BE2C (cell line): ENCODE measurements at regions not wholly inside any gene's neighbourhood (a gene's known extent, or its start where the extent isn't known, plus 50 kb on each side); places are given as distances from the start of the nearest gene placed in this dataset.

Experiments used
- DNase-seq: peaks from one replicate; pipeline ENCODE4 v3.0.0-alpha.2; 2020
- H3K27me3 ChIP-seq: fragments of 250-450 bp; sonication (Bioruptor Pico); 2 replicates; pipeline ENCODE4 v1.5.1; 2020; ENCODE audit warnings: mild to moderate bottlenecking
- H3K36me3 ChIP-seq: fragments of 250-450 bp; sonication (Bioruptor Pico); 2 replicates; pipeline ENCODE4 v1.5.1; 2020; ENCODE audit warnings: mild to moderate bottlenecking
- H3K4me1 ChIP-seq: fragments of 250-450 bp; sonication (Bioruptor Pico); 2 replicates; pipeline ENCODE4 v1.5.1; 2020
- H3K4me3 ChIP-seq: 2 replicates; pipeline ENCODE4 v1.5.1; 2011; ENCODE audit warnings: low read depth, low read length
- H3K9me3 ChIP-seq: fragments of 250-450 bp; sonication (Bioruptor Pico); 2 replicates; pipeline ENCODE4 v1.5.1; 2020
- TF ChIP-seq, protein P1 (sequence below): IDR thresholded peaks from 2 replicates; pipeline ENCODE4 v1.5.1; 2012; ENCODE audit warnings: mild to moderate bottlenecking, low read depth, low read length

DNA sequence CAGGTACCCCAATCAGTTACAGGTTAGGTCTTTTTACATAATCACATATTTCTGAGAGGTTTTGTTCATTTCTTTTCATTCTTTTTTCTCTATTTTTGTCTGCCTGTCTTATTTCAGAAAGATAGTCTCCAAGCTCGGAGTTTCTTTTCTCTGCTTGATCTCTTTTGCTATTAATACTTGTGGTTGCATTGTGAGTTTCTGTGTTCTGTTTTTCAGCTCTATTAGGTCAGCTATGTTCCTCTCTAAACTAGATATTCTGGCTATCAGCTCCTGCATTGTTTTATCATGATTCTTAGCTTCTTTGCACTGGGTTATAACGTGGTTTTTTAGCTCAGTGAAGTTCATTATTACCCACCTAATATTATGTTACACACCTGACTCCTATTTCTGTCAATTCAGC lies 914.1 kb downstream of the TRHDE start:
- no peak overlapping the region for H3K4me3 ChIP-seq

DNA sequence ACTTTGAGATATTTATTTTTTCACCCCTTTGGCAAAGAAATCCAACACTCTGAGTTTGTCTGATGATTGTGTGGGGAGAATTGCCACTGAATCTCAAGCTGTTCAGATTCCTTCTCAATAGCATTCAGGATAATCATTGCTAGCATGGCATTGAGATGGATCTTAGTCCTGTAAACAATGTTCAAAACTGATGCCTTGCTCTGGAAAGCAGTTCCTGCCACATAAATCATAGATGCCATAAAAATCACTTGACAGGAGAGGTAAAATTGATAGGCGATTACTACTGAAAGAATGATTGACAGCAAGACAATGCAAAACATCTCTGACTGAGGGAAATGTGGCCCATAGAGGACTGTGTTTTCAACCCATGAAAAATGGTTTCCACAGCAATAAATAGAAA lies 915.6 kb downstream of the TRHDE start:
- Histone ChIP-seq H3K4me3 (no peak overlapping the region), H3K27me3 (no peaks in the 10 kb centered on the region), H3K9me3 (no peaks in the 10 kb centered on the region; the same call in 1 of the 2 replicates), H3K4me1 (no peaks in the 10 kb centered on the region), H3K36me3 (no peaks in the 10 kb centered on the region)
- DNase-seq: no peak
- TF ChIP-seq, protein P1, sequence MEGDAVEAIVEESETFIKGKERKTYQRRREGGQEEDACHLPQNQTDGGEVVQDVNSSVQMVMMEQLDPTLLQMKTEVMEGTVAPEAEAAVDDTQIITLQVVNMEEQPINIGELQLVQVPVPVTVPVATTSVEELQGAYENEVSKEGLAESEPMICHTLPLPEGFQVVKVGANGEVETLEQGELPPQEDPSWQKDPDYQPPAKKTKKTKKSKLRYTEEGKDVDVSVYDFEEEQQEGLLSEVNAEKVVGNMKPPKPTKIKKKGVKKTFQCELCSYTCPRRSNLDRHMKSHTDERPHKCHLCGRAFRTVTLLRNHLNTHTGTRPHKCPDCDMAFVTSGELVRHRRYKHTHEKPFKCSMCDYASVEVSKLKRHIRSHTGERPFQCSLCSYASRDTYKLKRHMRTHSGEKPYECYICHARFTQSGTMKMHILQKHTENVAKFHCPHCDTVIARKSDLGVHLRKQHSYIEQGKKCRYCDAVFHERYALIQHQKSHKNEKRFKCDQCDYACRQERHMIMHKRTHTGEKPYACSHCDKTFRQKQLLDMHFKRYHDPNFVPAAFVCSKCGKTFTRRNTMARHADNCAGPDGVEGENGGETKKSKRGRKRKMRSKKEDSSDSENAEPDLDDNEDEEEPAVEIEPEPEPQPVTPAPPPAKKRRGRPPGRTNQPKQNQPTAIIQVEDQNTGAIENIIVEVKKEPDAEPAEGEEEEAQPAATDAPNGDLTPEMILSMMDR: no peak

More for the DNA sequence above, 914.1 kb downstream of the TRHDE start:
- Histone ChIP-seq H3K9me3 (no peaks in the 10 kb centered on the region; the same call in 1 of the 2 replicates), H3K27me3 (no peaks in the 10 kb centered on the region), H3K4me1 (no peaks in the 10 kb centered on the region), H3K36me3 (no peaks in the 10 kb centered on the region)
- TF ChIP-seq, protein P1: no peak
- DNase-seq: no peak

DNA sequence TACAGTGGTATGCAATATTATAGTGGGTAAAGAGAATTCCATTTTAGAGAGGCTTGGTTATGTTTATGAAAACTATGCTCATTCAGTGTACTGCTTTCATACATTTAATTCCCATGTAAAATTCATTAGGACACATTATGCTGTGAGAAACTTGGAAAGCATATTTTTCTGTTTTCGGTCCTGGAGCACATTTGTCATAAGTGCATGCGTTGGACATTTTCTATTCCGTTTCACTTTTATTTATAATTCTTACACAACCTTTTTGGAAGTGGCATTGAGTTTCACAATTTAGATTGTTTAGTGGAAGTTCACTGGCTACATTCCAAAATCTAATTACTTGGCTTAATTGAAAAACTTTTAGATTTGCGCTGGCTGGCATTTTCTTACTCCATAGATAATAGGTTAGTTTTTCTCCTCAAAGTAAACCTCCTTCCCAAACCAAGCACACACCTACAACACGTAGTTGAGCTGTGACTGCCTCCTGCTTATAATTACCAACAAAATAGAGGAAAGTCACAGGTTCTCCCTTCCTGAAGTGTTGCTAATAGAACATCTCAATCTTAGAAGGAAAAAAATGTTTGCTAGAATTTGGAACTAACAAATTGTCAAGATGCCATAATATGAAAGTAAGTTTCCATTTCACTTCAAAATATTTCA lies 938.5 kb downstream of the TRHDE start:
- Histone ChIP-seq H3K36me3 (no peaks in the 10 kb centered on the region), H3K27me3 (no peaks in the 10 kb centered on the region), H3K4me3 (no peak overlapping the region), H3K9me3 (no peaks in the 10 kb centered on the region), H3K4me1 (no peaks in the 10 kb centered on the region)
- TF ChIP-seq, protein P1: no peak
- DNase-seq: no peak

DNA sequence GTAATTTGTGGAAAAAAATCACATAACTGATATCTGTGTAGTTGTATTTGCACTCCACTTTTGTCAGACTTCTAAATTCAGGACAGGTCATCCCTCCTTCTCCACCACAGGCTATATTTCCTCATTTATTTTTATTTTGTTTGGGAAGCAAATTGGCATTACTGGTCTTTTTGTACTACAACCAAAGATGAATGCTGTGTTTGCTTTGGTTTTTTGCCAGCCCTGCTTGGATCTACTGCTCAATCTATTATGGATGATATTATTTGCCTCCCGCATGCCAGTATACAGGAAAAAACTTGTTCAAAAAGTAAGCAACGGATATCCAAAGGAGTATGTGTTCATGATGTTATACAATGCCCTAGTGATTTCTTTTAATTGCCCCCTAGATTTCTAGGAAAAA lies 948.8 kb downstream of the TRHDE start:
- no peaks in the 10 kb centered on the region for H3K4me1 ChIP-seq
- TF ChIP-seq, protein P1: no peak
- H3K27me3 ChIP-seq: no peaks in the 10 kb centered on the region
- DNase-seq: no peak
- H3K9me3 ChIP-seq: no peaks in the 10 kb centered on the region; the same call in 1 of the 2 replicates
- no peaks in the 10 kb centered on the region for H3K36me3 ChIP-seq
- H3K4me3 ChIP-seq: no peak overlapping the region

DNA sequence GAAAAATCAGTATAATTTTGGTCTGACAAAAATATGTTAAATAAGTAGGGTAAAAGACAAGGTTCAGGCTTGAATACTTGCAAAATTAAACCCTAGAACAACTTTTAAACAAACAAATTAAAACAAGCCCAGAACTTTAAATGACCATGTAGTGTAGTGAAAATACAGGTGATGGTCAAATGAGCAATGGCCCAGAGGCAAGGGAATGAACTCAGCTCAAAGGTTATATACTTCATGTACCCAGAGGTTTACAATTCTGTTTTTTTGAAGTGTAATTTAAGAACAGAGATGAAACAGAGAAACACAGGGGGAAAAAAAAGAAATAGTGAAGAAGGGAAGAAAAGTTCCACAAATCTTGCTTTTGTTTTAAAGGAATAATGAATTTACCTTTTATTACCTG lies 949.2 kb downstream of the TRHDE start:
- Histone ChIP-seq H3K4me3 (no peak overlapping the region), H3K4me1 (no peaks in the 10 kb centered on the region), H3K36me3 (no peaks in the 10 kb centered on the region), H3K27me3 (no peaks in the 10 kb centered on the region), H3K9me3 (no peaks in the 10 kb centered on the region)
- TF ChIP-seq, protein P1: no peak
- no peak for DNase-seq

DNA sequence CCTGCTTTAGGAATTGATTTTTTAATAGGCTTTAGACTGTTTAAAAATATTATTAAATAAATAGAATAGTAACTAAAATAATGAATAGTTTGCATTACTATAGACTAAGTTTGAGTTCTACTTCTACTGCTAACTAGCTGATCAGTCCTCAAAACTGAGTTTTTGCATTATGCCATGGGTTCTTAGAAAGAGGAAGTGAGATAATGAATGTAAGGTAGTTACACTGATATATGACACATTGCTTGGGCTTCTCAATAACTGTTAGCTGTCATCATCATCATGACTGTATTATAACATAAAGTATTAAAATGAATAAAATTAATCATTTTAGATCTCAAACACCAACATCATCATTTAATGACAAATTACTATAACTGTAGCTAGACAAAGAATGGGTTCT lies 949.7 kb downstream of the TRHDE start:
- TF ChIP-seq, protein P1: no peak
- H3K27me3 ChIP-seq: no peaks in the 10 kb centered on the region
- H3K36me3 ChIP-seq: no peaks in the 10 kb centered on the region
- no peak for DNase-seq
- no peak overlapping the region for H3K4me3 ChIP-seq
- no peaks in the 10 kb centered on the region for H3K4me1 ChIP-seq
- H3K9me3 ChIP-seq: no peaks in the 10 kb centered on the region
